ENCODE measurements at regions not wholly inside any gene's neighbourhood (a gene's known extent, or its start where the extent isn't known, plus 50 kb on each side); places are given as distances from the start of the nearest gene placed in this dataset.

DNA sequence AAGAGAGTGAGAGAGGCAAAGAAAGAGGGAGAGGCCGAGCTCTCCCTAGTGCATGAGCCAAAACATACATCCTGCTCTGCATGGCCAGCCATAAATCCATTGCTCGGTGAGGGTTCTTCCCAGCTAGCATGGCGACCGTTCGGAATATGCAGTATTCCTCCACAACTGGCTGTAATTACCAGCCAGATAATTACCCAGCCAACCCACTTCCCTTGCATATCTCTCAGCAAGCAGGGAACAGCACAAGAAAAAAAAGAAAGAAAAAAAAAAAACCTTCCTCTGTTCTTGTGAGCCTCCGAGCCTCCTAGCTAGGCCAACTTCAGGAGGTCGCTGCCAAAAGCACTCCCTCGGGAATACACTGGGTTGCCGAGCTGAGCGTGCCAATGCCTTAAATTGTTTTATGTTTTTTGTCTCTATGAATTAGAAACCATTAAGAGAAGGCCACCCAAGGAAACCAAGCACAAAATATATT lies 567.9 kb downstream of the MED13L start:
- no peak for TF ChIP-seq POLR2A (IDR thresholded peaks at IDR 0.05)
- TF ChIP-seq EP300 (IDR thresholded peaks at IDR 0.05; ENCODE audit: low read depth), result no peak
- TF ChIP-seq, protein P1, sequence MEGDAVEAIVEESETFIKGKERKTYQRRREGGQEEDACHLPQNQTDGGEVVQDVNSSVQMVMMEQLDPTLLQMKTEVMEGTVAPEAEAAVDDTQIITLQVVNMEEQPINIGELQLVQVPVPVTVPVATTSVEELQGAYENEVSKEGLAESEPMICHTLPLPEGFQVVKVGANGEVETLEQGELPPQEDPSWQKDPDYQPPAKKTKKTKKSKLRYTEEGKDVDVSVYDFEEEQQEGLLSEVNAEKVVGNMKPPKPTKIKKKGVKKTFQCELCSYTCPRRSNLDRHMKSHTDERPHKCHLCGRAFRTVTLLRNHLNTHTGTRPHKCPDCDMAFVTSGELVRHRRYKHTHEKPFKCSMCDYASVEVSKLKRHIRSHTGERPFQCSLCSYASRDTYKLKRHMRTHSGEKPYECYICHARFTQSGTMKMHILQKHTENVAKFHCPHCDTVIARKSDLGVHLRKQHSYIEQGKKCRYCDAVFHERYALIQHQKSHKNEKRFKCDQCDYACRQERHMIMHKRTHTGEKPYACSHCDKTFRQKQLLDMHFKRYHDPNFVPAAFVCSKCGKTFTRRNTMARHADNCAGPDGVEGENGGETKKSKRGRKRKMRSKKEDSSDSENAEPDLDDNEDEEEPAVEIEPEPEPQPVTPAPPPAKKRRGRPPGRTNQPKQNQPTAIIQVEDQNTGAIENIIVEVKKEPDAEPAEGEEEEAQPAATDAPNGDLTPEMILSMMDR (IDR thresholded peaks at IDR 0.05), result no peak
